ENCODE measurements at regions not wholly inside any gene's neighbourhood (a gene's known extent, or its start where the extent isn't known, plus 50 kb on each side); places are given as distances from the start of the nearest gene placed in this dataset.
"Not testable (repeated sequence)": the region's sequence is repeated elsewhere in the genome, so short reads cannot be mapped to it uniquely, and the experiment has no call there.

DNA sequence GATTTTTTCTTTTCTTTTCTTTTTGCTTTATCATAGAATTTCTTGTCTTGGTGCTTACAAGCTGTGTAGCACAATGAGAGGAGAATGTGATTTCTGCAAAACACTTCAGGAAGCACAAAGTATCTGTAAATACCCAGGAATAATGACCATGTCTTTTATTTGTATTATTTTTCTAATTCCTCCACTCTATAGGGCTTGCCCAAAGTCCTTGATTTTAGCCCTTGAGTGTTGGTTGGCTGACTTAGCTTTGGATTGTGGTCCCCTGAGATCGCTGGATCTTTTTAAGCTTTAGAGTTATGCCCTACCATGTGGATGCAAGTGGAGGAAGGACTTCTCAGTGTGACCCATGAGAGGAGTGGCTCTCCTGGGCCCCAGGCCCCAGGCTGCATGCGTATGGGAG lies 52.2 kb downstream of the HOXC4 start:
- not testable (repeated sequence) for H3K9me3 ChIP-seq (ENCODE audit: control insufficient read depth, insufficient read depth, low read length); H3K4me1 ChIP-seq (ENCODE audit: insufficient read depth, low read length); H3K9ac ChIP-seq (ENCODE audit: low read depth, low read length); H3K36me3 ChIP-seq (ENCODE audit: insufficient read depth, low read length)

DNA sequence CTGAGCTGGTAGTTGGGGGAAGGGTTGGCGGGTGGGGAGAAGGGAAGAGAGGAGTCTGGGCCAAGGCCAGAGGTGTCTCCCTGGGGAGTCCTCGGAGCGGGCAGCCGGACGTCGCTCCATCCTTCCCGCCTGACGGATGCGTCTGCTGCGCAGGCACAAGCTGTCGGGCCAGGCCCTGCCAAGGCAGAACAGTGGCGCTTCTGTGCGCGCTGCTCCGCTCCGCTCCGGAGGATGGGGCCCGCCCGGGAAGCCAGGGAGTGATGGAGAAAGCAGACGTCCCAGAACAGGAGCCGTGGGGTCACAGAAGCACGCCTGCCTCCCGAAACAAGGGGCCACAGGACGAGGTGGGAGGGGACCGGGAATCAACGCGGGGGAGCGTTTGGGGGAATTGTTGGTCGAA lies 52.6 kb downstream of the HOXC4 start:
- H3K36me3 ChIP-seq (ENCODE audit: insufficient read depth, low read length); H3K9me3 ChIP-seq (ENCODE audit: control insufficient read depth, insufficient read depth, low read length); H3K4me1 ChIP-seq (ENCODE audit: insufficient read depth, low read length); H3K9ac ChIP-seq (ENCODE audit: low read depth, low read length): not testable (repeated sequence)

- not testable (repeated sequence) for H3K36me3 ChIP-seq (ENCODE audit: insufficient read depth, low read length); H3K4me1 ChIP-seq (ENCODE audit: insufficient read depth, low read length); H3K9ac ChIP-seq (ENCODE audit: low read depth, low read length); H3K9me3 ChIP-seq (ENCODE audit: control insufficient read depth, insufficient read depth, low read length)
These were observed 53.4 kb downstream of the HOXC4 start for GRCh38 chr12:54106803-54107579.

GRCh38 chr12:54112336-54112735 lies 58.7 kb downstream of the HOXC4 start:
- not testable (repeated sequence) for H3K9ac ChIP-seq (ENCODE audit: low read depth, low read length); H3K9me3 ChIP-seq (ENCODE audit: control insufficient read depth, insufficient read depth, low read length); H3K4me1 ChIP-seq (ENCODE audit: insufficient read depth, low read length); H3K36me3 ChIP-seq (ENCODE audit: insufficient read depth, low read length)

DNA sequence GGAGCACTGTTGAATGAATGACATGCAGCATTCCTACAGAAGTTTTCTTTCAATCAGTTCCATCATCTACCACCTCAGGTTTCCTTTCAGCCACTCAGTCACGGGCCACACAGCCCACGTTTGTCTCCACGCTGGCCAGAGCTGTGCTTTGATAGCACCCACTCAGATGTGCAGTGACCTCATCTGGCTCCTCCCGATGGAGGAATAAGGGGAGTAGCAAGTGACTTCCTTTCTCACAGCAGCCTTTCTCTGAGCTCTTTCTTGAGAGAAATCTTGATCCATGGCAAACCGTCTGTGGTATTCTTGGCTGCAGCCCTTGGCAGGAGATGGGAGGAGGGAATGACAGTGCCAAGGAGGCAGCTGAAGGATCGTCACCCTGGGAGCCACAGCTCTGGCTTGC lies 62.4 kb downstream of the HOXC4 start:
- not testable (repeated sequence) for H3K36me3 ChIP-seq (ENCODE audit: insufficient read depth, low read length); H3K9ac ChIP-seq (ENCODE audit: low read depth, low read length); H3K4me1 ChIP-seq (ENCODE audit: insufficient read depth, low read length)

DNA sequence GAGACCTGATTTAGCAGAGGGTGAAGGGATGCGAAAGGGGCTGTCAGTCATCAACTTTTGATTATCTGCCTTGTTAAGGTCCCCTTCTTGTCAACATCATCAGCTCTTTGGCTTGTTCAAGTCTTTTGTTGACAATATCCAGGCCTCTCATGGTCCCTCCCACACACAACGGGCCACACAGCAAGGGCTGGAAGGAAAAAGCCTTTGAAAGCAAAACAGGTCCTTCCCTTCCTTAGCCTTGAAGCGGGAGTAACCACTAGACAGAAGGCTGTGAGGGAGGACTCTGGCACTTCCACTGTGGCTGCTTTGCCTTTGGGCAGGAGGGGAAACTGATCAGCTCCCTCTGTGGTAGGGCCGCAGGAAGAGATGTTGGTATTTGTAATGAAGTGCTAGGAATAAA lies 63.8 kb downstream of the HOXC4 start:
- H3K36me3 ChIP-seq (ENCODE audit: insufficient read depth, low read length); H3K9me3 ChIP-seq (ENCODE audit: control insufficient read depth, insufficient read depth, low read length); H3K9ac ChIP-seq (ENCODE audit: low read depth, low read length); H3K4me1 ChIP-seq (ENCODE audit: insufficient read depth, low read length): not testable (repeated sequence)

More for the DNA sequence above, 62.4 kb downstream of the HOXC4 start:
- H3K9me3 ChIP-seq (ENCODE audit: control insufficient read depth, insufficient read depth, low read length) = not testable (repeated sequence)

- H3K9ac ChIP-seq (ENCODE audit: low read depth, low read length); H3K36me3 ChIP-seq (ENCODE audit: insufficient read depth, low read length); H3K9me3 ChIP-seq (ENCODE audit: control insufficient read depth, insufficient read depth, low read length): not testable (repeated sequence)
These were observed 65.4 kb downstream of the HOXC4 start for GRCh38 chr12:54119082-54119481.

GRCh38 chr12:54123981-54124380 lies 64.8 kb downstream of the SMUG1 start:
- H3K9me3 ChIP-seq (ENCODE audit: control insufficient read depth, insufficient read depth, low read length); H3K9ac ChIP-seq (ENCODE audit: low read depth, low read length); H3K4me1 ChIP-seq (ENCODE audit: insufficient read depth, low read length); H3K36me3 ChIP-seq (ENCODE audit: insufficient read depth, low read length): not testable (repeated sequence)

More at GRCh38 chr12:54119082-54119481, 65.4 kb downstream of the HOXC4 start:
- not testable (repeated sequence) for H3K4me1 ChIP-seq (ENCODE audit: insufficient read depth, low read length)

- not testable (repeated sequence) for H3K36me3 ChIP-seq (ENCODE audit: insufficient read depth, low read length); H3K9me3 ChIP-seq (ENCODE audit: control insufficient read depth, insufficient read depth, low read length); H3K4me1 ChIP-seq (ENCODE audit: insufficient read depth, low read length)
- peak overlapping the region; percentile 54; the same call in 1 of the 2 replicates for H3K9ac ChIP-seq (ENCODE audit: low read depth, low read length)
These were observed 63.1 kb downstream of the SMUG1 start for GRCh38 chr12:54125708-54126028.

- no peaks in the 10 kb centered on the region for H3K36me3 ChIP-seq (ENCODE audit: insufficient read depth, low read length)
- H3K4me1 ChIP-seq (ENCODE audit: insufficient read depth, low read length) = no peaks in the 10 kb centered on the region
- no peaks in the 10 kb centered on the region for H3K9me3 ChIP-seq (ENCODE audit: control insufficient read depth, insufficient read depth, low read length)
- H3K9ac ChIP-seq (ENCODE audit: low read depth, low read length) = peak overlapping the region; percentile 54; the same call in 1 of the 2 replicates
These were observed 62.6 kb downstream of the SMUG1 start for GRCh38 chr12:54126029-54126695.

GRCh38 chr12:54126696-54127537 lies 61.9 kb downstream of the SMUG1 start:
- H3K36me3 ChIP-seq (ENCODE audit: insufficient read depth, low read length) = no peaks in the 10 kb centered on the region
- peak overlapping the region; percentile 54; the same call in 1 of the 2 replicates for H3K9ac ChIP-seq (ENCODE audit: low read depth, low read length)
- no peaks in the 10 kb centered on the region for H3K4me1 ChIP-seq (ENCODE audit: insufficient read depth, low read length)
- no peaks in the 10 kb centered on the region for H3K9me3 ChIP-seq (ENCODE audit: control insufficient read depth, insufficient read depth, low read length)

GRCh38 chr12:54127538-54128259 lies 61.1 kb downstream of the SMUG1 start:
- H3K9ac ChIP-seq (ENCODE audit: low read depth, low read length) = no peak overlapping the region
- no peaks in the 10 kb centered on the region for H3K36me3 ChIP-seq (ENCODE audit: insufficient read depth, low read length)
- no peaks in the 10 kb centered on the region for H3K4me1 ChIP-seq (ENCODE audit: insufficient read depth, low read length)
- no peaks in the 10 kb centered on the region for H3K9me3 ChIP-seq (ENCODE audit: control insufficient read depth, insufficient read depth, low read length)

- Histone ChIP-seq H3K9ac (ENCODE audit: low read depth, low read length) (no peak overlapping the region), H3K4me1 (ENCODE audit: insufficient read depth, low read length) (no peaks in the 10 kb centered on the region), H3K9me3 (ENCODE audit: control insufficient read depth, insufficient read depth, low read length) (no peaks in the 10 kb centered on the region), H3K36me3 (ENCODE audit: insufficient read depth, low read length) (no peaks in the 10 kb centered on the region)
These were observed 60.4 kb downstream of the SMUG1 start for GRCh38 chr12:54128416-54128815.

Measured in ES-I3 (cell line).